HG02588 (cell line): ENCODE measurements at regions not wholly inside any gene's neighbourhood (a gene's known extent, or its start where the extent isn't known, plus 50 kb on each side); places are given as distances from the start of the nearest gene placed in this dataset.

Experiments used
- ATAC-seq: cut with Tn5 transposase; IDR thresholded peaks from one replicate; pipeline ENCODE4 v1.9.1; 2021; ENCODE audit warnings: mild to moderate bottlenecking, moderate library complexity; ENCODE audit not compliant: unreplicated experiment

GRCh38 chr2:140064243-140064642 lies 1284.1 kb upstream of the NXPH2 start:
- ATAC-seq: no peak

DNA sequence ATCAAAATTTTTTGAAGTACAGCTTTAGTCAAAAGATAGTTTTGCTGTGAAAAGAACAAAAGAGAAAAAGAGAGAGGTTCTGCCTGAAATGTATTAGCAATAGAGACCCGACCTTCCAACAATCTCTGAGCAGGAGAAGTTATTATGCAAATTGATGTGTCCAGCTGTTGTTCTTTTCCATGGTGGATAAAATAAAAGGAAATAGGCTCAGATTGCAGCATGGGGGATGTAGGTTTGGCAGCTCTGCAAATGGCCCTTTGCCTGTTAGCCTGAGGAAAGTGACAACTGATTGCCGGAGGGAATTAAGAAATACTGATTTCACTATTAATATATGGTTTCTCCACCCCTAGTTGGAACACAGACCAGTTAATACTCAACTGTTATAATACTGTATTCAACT lies 1283.2 kb upstream of the NXPH2 start:
- no peak for ATAC-seq

GRCh38 chr2:140061240-140061639 lies 1281.0 kb upstream of the NXPH2 start:
- ATAC-seq: no peak

GRCh38 chr2:140057928-140058327 lies 1277.7 kb upstream of the NXPH2 start:
- no peak for ATAC-seq

GRCh38 chr2:140041811-140042210 lies 1261.6 kb upstream of the NXPH2 start:
- ATAC-seq: no peak

- no peak for ATAC-seq
These were observed 1261.0 kb upstream of the NXPH2 start for GRCh38 chr2:140041239-140041638.

GRCh38 chr2:140033638-140034037 lies 1253.4 kb upstream of the NXPH2 start:
- ATAC-seq: no peak

DNA sequence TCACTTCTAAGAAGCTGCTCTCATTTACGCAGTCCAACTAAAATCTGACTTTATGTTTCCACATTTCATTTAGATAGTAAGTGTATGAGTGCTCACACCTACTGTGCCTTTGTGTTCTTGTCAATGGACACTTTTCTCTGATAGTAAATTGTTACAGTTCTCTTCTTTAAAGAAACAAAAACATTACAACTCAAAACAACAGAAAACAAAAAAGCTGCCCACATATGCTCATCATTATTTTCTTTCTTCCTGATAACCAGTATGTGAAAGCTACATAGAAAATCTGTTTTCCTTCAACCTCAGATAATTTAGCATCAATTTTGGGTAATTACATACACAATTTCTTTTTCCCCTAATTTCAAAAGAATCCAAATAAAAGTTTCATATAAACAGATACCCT lies 1247.8 kb upstream of the NXPH2 start:
- no peak for ATAC-seq

GRCh38 chr2:140027320-140027719 lies 1247.1 kb upstream of the NXPH2 start:
- no peak for ATAC-seq

GRCh38 chr2:140023291-140023690 lies 1243.1 kb upstream of the NXPH2 start:
- ATAC-seq: no peak

- ATAC-seq: no peak
These were observed 1238.4 kb upstream of the NXPH2 start for GRCh38 chr2:140018541-140018940.

DNA sequence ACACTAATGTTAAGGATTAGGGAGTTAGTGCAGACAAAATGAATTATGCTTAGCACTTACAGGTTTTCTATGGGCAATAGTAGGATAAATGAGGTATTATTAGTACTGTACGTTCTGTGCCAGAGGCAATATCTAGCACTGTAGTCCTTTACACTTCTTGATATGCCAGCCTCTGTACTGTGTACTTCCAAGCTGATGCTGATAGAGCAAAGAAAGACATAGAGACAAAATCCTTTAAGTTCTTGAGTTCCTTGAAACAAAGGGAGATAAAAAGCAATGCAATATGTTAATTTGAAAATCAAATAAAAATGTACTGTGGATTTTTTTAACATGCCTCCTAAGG lies 1234.0 kb upstream of the NXPH2 start:
- no peak for ATAC-seq

DNA sequence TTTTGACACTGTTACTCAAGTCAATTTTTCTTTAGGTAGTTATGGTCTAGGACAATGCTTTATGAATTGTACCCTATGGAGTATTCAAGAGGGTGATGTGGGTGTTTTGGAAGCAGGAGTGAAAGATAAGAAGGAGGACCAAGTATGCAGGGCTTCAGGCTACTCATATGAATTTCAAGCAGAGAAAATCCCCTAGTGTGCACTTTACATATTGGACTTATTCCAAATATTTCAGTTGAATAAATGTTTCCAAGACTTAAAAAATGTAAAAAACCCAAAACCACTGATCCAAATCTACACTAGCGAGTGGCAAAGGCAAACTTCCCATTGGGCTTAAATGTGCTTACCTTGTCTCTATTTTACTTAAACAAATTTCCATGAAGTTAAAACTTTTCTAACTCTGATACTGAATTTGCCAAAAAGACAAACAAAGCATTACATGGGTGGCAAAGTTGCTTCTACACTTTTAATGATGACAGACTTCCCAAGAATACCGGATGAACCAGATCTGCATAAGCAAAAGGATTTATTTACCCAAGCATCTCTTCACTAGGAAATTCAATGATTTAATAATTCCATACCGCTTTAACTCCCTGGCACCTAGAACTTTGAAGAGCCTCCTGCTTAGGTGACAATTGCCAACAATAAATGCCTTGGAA lies 1233.5 kb upstream of the NXPH2 start:
- no peak for ATAC-seq

GRCh38 chr2:140011287-140011686 lies 1231.1 kb upstream of the NXPH2 start:
- ATAC-seq: no peak

GRCh38 chr2:140002110-140002509 lies 1221.9 kb upstream of the NXPH2 start:
- ATAC-seq: no peak

- ATAC-seq: no peak
These were observed 1212.6 kb upstream of the NXPH2 start for GRCh38 chr2:139992711-139993345.

DNA sequence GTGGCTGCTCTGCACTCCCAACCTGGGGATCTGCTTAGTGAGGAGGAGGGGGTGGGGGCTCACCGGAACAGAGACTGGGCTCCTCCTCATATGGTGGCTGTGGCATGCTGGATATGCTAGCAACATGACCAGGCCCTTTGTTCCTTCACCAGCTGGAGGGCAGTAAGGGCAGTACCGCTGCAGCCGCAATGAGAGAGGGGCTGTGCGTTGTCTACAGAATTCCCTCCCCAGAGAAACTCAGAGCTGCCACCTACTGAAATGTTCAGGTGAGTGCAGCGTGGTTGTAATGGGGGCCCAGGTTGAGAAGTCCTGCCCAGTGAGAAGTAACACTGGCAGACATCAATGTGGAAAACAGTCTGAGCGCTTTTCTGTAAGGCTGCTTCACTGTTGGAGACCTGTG lies 1211.9 kb upstream of the NXPH2 start:
- ATAC-seq: no peak

DNA sequence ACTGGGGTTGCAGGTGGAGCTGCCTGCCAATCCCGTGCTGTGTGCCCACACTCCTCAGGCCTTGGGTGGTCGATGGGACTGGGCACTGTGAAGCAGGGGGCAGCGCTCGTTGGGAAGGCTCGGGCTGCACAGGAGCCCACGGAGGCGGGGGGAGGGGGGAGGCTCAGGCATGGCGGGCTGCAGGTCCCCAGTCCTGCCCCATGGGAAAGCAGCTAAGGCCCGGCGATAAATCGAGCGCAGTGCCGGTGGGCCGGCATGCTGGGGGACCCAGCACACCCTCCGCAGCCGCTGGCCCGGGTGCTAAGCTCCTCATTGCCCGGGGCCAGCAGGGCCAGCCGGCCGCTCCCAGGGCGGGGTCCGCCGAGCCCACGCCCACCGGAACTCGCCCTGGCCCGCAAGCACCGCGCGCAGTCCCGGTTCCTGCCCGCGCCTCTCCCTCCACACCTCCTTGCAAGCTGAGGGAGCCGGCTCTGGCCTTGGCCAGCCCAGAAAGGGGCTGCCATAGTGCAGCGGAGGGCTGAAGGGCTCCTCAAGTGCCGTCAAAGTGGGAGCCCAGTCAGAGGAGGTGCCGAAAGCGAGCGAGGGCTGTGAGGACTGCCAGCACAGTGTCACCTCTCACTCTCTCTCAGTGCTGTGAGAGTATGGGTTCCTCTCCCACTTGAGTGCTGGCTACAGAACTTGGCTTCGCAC lies 1210.6 kb upstream of the NXPH2 start:
- no peak for ATAC-seq

DNA sequence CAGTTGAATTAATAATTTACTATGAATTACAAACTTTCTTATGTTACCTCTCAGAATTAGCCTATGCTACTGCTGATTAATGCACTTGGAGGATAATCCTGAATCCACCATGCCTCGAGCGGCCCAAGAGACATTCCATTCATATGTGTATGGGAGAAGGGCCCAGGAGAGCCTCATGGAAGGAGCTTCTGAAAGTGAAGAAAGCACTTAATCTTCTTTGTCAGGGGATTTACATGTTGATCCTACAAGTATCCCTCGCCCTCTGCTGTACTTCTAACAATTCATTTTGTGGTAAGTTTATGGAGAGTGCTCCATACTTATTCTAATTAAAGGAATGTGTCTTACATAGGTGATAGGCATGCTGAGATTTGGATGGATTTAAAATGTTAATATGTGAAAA lies 1189.1 kb upstream of the NXPH2 start:
- no peak for ATAC-seq

GRCh38 chr2:139968588-139968987 lies 1188.4 kb upstream of the NXPH2 start:
- ATAC-seq: no peak

DNA sequence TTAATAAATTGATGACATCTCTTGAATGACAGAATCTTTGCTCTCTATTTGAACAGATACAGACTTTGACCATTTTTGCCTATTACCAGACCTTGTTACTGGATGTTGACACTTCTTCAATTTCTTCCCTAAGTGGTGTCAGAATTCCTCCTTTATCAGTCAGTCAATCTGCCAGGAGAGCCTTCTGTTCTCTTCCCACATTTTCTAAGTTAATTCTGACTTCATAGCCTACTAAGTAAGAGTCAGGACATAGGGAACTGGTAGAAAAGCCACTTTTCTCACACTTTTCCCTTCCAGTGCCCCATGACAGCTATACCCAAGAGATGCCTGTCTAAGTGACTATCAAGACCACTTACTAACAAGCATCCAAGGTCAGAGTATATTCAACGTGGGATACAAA lies 1187.5 kb upstream of the NXPH2 start:
- no peak for ATAC-seq

GRCh38 chr2:139964721-139965440 lies 1184.7 kb upstream of the NXPH2 start:
- ATAC-seq: no peak
